ENCODE measurements at regions not wholly inside any gene's neighbourhood (a gene's known extent, or its start where the extent isn't known, plus 50 kb on each side); places are given as distances from the start of the nearest gene placed in this dataset.

DNA sequence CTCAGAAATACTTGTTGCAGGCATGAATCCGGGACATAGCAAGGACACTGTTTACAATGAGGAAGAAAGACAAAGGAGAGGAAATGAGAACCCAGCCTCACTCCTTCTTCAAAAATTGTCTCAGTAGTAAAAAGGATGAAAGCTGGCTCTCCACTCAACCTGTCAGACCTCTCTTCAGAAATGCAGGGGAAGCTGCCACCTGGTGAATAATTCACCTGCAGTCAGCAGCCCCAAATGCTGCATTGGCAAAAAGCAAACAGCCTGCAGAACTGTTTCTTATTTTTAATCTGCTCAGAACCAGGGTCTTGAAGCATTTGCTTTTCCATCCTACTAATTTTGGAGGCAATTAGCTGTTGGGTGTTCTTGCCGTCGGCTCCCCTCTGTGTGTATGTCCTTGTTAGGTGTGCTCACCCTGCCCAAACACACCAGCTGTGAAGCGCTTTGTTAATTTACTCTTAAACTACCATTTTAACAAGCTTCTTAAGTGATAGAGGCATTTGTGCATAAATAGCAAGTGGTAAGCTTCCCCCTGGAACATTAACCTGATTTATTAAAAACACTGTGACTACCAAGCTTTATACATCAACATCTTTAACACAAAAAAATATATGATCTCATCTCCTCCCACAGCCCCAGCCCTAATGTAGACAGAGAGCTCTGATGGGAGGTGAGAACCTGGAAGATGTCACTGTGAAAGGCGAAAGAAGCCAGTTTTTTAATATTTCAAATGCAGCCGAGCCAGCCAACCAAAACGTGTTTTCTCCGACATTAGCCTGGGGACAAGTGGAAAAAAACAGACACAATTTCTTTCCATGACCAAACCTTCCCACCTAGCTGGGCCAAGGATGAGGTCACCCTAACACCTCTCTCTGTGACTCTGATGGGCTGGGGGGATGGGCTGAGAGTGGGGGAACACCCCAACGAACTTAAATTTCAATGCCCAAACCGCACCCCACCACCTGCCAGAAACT, 451.0 kb upstream of the SULF2 start:
- no peak for TF ChIP-seq ZNF263 (CRISPR knock-in tag; IDR thresholded peaks at IDR 0.05; ENCODE audit: low read depth)
- TF ChIP-seq, protein P1, sequence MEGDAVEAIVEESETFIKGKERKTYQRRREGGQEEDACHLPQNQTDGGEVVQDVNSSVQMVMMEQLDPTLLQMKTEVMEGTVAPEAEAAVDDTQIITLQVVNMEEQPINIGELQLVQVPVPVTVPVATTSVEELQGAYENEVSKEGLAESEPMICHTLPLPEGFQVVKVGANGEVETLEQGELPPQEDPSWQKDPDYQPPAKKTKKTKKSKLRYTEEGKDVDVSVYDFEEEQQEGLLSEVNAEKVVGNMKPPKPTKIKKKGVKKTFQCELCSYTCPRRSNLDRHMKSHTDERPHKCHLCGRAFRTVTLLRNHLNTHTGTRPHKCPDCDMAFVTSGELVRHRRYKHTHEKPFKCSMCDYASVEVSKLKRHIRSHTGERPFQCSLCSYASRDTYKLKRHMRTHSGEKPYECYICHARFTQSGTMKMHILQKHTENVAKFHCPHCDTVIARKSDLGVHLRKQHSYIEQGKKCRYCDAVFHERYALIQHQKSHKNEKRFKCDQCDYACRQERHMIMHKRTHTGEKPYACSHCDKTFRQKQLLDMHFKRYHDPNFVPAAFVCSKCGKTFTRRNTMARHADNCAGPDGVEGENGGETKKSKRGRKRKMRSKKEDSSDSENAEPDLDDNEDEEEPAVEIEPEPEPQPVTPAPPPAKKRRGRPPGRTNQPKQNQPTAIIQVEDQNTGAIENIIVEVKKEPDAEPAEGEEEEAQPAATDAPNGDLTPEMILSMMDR (IDR thresholded peaks at IDR 0.05) = no peak
- TF ChIP-seq, protein P2, sequence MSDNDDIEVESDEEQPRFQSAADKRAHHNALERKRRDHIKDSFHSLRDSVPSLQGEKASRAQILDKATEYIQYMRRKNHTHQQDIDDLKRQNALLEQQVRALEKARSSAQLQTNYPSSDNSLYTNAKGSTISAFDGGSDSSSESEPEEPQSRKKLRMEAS (CRISPR knock-in tag; IDR thresholded peaks at IDR 0.05) = no peak
- TF ChIP-seq MYBL2 (CRISPR knock-in tag; IDR thresholded peaks at IDR 0.05) = no peak
- TF ChIP-seq ZNF121 (CRISPR knock-in tag; IDR thresholded peaks at IDR 0.05) = no peak
- TF ChIP-seq, protein P3, sequence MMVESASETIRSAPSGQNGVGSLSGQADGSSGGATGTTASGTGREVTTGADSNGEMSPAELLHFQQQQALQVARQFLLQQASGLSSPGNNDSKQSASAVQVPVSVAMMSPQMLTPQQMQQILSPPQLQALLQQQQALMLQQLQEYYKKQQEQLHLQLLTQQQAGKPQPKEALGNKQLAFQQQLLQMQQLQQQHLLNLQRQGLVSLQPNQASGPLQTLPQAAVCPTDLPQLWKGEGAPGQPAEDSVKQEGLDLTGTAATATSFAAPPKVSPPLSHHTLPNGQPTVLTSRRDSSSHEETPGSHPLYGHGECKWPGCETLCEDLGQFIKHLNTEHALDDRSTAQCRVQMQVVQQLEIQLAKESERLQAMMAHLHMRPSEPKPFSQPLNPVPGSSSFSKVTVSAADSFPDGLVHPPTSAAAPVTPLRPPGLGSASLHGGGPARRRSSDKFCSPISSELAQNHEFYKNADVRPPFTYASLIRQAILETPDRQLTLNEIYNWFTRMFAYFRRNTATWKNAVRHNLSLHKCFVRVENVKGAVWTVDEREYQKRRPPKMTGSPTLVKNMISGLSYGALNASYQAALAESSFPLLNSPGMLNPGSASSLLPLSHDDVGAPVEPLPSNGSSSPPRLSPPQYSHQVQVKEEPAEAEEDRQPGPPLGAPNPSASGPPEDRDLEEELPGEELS (CRISPR knock-in tag; IDR thresholded peaks at IDR 0.05) = no peak
- TF ChIP-seq ETV6 (CRISPR knock-in tag; IDR thresholded peaks at IDR 0.05) = no peak
- no peak for TF ChIP-seq CBFB (CRISPR knock-in tag; IDR thresholded peaks at IDR 0.05; ENCODE audit: low read depth)
- no peak for TF ChIP-seq NR3C1 (CRISPR knock-in tag; conservative IDR thresholded peaks at IDR 0.05; ENCODE audit: low read depth)
- TF ChIP-seq, protein P4, sequence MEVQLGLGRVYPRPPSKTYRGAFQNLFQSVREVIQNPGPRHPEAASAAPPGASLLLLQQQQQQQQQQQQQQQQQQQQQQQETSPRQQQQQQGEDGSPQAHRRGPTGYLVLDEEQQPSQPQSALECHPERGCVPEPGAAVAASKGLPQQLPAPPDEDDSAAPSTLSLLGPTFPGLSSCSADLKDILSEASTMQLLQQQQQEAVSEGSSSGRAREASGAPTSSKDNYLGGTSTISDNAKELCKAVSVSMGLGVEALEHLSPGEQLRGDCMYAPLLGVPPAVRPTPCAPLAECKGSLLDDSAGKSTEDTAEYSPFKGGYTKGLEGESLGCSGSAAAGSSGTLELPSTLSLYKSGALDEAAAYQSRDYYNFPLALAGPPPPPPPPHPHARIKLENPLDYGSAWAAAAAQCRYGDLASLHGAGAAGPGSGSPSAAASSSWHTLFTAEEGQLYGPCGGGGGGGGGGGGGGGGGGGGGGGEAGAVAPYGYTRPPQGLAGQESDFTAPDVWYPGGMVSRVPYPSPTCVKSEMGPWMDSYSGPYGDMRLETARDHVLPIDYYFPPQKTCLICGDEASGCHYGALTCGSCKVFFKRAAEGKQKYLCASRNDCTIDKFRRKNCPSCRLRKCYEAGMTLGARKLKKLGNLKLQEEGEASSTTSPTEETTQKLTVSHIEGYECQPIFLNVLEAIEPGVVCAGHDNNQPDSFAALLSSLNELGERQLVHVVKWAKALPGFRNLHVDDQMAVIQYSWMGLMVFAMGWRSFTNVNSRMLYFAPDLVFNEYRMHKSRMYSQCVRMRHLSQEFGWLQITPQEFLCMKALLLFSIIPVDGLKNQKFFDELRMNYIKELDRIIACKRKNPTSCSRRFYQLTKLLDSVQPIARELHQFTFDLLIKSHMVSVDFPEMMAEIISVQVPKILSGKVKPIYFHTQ (CRISPR knock-in tag; IDR thresholded peaks at IDR 0.05) = no peak
- no peak for TF ChIP-seq TEAD1 (CRISPR knock-in tag; IDR thresholded peaks at IDR 0.05)
- TF ChIP-seq, protein P5, sequence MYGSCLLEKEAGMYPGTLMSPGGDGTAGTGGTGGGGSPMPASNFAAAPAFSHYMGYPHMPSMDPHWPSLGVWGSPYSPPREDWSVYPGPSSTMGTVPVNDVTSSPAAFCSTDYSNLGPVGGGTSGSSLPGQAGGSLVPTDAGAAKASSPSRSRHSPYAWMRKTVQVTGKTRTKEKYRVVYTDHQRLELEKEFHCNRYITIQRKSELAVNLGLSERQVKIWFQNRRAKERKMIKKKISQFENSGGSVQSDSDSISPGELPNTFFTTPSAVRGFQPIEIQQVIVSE (CRISPR knock-in tag; IDR thresholded peaks at IDR 0.05; ENCODE audit: borderline replicate concordance) = no peak
